IMR-90 (cell line): ENCODE measurements at regions not wholly inside any gene's neighbourhood (a gene's known extent, or its start where the extent isn't known, plus 50 kb on each side); places are given as distances from the start of the nearest gene placed in this dataset.

ENCODE experiments used
- CEBPB ChIP-seq: IDR thresholded peaks from 2 replicates; pipeline ENCODE4 v1.6.1; 2012; ENCODE audit warnings: low read depth, low read length, improper control_type of control experiment
- CTCF ChIP-seq: conservative IDR thresholded peaks from 2 replicates; pipeline ENCODE4 v1.5.1; 2012; ENCODE audit warnings: mild to moderate bottlenecking, low read depth, low read length, improper control_type of control experiment
- POLR2A ChIP-seq: IDR thresholded peaks from 2 replicates; pipeline ENCODE4 v1.6.1; 2012; ENCODE audit warnings: mild to moderate bottlenecking, low read depth, low read length

- TF ChIP-seq CTCF (no peak), POLR2A (no peak), CEBPB (no peak)
Observed at GRCh38 chr5:68932830-68933434, 160.9 kb upstream of the SLC30A5 start.
